NCI-H524 treated with DMSO at 0.1 percent for 48 hours (cell line): ENCODE measurements at regions not wholly inside any gene's neighbourhood (a gene's known extent, or its start where the extent isn't known, plus 50 kb on each side); places are given as distances from the start of the nearest gene placed in this dataset.

ENCODE experiments used
- DNase-seq: peaks from one replicate; lab custom pipeline; 2025; lab: John Stamatoyannopoulos, UW

- no peak for DNase-seq
Measured at GRCh38 chr2:64369706-64370105, 84.3 kb upstream of the LGALSL start.

GRCh38 chr2:64371727-64372126 is 82.2 kb upstream of the LGALSL start:
- no peak for DNase-seq

- no peak for DNase-seq
Measured at GRCh38 chr2:64374686-64375085, 79.3 kb upstream of the LGALSL start.

DNA sequence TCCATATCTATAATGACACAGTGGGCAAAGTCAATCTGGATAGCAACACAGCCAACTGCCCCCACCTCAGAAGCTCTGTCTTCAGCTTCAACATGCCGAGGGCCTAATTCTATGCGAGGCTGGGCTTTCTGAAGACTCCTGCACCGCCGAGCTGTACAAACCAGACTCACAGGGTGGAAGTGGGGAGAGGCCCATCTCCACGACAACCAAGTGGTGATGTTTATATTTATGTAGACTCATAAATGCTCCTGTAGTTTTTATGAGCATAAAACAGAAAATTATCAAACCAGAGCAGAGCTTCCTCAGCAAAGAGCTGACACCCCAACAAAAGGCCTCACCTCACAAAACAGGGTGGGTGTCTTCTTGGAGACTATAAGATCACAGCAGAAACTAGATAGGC is 77.0 kb upstream of the LGALSL start:
- no peak for DNase-seq

DNA sequence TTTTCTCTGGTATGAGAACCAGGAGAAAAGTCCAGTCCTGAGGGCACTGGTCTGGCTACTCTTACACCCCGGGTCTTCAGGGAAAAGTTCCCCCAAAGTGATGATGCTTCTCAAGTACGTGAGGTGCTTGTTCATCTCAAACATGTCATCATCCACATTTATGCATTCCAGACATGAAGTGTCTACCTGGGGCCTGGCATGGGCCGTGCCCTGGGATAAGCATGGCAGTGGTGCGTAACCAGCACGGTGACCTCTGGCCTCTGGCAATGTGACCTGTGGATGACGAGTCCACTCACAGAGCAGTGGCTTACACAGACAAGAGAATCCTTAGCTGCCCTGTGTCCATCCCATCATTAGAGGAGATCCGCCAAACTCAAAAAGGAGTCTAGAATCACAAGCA is 74.8 kb upstream of the LGALSL start:
- no peak for DNase-seq

DNA sequence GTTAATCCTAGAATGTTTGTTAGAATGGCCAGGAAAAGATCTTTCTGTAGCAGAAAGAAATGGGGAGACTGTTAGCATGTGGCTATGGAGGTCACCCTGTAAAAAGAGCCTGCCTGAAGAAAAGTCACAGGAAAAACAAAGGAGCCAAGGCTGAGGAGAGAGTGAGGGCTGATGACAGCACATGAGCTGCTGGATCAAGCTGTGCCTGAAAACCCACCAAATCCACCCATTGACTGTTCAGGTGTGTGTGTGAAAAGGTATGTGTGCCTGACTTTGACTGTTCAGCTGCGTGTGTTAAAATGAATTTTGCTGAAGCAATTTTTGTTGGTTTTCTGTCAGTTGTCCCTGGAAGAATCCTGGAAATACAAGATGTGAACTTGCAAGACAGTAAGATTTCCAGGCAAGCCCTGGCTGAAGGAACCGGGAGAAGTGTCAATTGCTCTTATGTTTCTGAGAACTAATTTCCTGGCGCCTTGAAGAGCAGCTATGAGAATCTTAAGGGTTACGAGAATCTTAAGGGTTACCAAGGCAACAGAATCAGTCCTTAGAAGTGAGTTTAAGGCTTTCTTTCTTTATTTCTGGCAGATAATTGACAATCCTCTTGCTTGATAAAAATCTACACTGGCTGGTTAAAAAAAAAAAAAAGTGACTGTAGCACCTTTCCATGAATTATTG is 73.0 kb upstream of the LGALSL start:
- DNase-seq, result no peak

DNA sequence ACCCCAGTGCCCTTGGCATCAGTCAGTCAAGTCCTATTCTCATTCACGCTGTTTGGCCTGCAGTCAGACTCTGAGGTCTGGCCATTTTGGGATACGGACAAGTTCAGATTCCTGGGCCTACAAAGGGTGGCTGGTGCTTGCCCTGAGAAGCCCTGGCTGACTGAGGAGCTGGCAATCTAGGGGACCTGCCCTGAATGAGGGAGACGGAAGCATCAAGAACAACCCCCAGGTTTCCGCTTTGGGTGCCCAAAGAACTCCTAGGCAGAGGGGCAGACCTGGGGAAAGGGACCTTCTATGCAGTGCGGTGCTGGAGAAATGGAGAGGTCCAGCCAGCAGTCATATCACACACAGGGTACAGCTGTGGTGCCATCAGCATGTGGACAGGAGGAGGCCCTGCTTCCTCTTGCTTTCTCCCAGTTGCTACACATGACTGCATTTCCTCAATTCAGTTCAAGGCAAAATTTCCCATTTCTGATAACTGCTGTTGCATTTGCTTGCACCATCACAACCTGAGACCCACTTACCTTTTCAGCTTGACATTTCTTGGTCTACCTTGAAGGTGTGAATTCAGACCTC is 70.9 kb upstream of the LGALSL start:
- no peak for DNase-seq

GRCh38 chr2:64383881-64384280 is 70.1 kb upstream of the LGALSL start:
- no peak for DNase-seq

DNA sequence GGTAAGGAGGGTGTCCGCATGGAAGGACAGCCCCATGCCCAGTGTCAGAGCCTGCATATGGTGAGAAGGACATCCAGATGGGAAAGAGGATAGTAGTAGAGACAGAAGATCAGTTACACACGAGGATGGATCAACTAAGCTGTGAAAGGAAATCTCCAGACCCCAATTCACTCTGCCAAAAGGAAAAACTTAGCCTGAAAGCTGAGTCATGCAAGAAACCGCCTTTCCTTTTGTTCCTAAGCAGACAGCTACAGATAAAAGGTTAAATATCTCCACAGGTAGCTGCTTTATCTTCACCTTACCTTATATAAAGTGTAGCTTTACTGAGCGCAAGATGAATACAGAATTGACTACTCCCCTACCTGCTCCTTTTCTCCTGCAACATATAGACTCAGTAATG is 67.3 kb upstream of the LGALSL start:
- no peak for DNase-seq

- DNase-seq, result no peak
Measured at GRCh38 chr2:64390586-64390985, 63.4 kb upstream of the LGALSL start.

- DNase-seq, result no peak
Measured at GRCh38 chr2:64391424-64391823, 62.5 kb upstream of the LGALSL start.

- DNase-seq, result no peak
Measured at GRCh38 chr2:64391940-64392339, 62.0 kb upstream of the LGALSL start.

DNA sequence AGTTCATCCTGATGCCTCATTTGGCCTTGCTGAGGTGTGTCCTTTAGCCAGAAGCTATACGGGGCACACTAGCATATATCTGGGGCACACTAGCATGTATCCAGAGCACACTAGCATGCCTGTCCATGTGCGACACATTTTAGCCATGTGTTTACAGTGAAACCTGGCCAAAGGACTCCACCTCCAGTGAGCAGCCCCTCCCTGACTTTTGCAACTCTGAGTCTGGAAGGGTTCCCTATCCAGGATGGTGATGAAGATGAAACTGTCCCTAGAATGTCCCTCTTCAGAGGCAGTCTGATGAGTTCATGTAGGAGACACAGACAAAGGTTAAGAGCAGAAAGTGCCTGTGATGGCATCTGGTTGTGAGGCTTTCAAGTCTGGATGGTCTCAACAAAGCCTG is 61.4 kb upstream of the LGALSL start:
- no peak for DNase-seq

DNA sequence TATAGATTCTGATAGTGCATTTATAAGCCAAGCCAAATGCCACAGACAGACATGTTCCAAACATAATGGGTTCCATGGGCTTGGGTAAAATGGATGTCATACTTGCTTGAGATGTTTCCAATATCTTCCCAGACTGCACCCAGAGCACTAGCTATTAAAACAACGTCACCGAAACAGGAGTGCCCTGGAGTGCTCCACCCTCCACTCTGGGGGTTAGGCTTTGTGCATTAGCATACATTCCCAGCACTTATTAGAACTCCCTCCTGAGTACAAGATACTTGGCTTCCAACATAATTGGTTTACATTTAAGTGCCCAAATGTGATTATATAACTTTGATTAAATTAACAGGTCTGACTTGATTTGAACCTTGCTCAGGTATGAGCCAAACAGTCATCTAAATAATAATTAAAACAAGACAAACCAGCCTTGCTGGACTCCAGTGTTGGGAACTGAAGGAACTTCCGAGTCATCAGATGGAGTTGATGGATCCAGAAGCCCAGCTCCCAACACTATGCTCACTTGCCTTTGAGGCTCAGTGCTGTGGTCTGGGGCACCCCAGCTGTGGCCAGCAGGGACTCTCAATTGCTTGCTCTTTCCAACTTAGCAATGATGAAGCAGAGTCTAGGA is 60.5 kb upstream of the LGALSL start:
- no peak for DNase-seq

- no peak for DNase-seq
Measured at GRCh38 chr2:64394153-64394552, 59.8 kb upstream of the LGALSL start.

- DNase-seq, result no peak
Measured at GRCh38 chr2:64396001-64396400, 58.0 kb upstream of the LGALSL start.

DNA sequence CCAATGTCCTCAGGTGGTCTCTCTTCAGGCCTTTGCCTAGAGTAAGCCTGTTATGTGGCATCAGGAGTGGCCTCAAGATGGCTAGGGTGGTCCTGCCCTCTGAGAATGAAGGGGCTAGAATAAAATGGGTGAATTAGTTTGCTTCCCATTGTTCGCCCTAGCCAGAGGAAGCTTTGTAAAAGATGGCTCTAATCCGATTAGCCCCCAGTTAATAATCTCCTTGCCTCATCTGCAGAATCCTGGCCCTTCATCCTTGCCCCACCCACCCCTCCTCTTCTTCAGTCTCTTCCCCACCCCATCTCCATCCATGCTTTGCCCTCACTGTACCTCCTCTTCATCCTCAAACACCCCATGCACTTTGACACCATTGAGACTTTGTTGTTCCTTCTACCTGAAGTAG is 57.4 kb upstream of the LGALSL start:
- peak; percentile 1 for DNase-seq

DNA sequence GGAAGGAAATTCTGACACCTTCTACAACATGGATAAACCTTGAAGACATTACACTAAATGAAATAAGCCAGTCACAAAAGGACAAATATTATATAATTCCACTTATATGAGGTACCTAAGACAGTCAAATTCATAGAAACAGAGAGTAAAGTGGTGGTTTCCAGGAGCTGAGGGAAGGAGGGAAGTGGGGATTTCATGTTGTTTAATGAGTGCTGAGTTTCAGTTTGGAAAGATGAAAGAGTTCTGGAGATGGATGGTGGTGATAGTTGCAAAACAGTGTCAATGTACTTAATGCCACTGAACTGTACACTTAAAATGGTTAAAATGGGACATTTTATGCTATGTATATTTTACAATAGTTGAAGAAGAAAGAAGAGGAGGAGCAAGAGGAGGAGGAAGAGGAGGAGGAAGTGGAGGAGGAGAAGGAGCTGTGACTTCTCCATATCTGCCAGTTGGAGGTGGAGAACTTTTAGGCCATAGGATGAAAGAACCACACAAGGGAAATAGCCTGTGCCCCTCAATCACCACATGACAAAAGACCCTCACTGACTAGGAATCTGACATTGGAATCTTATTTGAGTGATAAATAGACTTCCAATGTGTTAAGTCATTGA is 55.3 kb upstream of the LGALSL start:
- DNase-seq, result no peak

DNA sequence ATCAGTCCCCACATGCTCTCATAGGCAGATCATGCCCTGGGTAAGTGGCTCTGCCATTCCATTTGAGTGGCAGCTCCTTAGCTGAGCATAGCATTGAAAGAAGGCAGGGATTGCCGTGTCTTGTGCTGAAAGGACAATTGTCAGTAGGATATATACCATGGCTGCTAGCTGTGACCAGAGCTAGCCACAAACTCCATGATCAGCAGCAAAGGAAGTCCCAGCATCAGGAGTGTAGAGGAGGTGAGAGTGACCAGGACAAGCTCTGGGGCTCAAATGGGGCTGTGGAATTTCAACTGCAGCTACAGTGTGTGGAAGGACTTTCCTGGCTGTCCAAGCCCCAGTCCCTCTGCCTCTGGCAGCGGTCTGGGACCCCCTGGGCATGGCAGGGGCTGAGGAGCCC is 54.4 kb upstream of the LGALSL start:
- no peak for DNase-seq

- no peak for DNase-seq
Measured at GRCh38 chr2:64400105-64400728, 53.7 kb upstream of the LGALSL start.

DNA sequence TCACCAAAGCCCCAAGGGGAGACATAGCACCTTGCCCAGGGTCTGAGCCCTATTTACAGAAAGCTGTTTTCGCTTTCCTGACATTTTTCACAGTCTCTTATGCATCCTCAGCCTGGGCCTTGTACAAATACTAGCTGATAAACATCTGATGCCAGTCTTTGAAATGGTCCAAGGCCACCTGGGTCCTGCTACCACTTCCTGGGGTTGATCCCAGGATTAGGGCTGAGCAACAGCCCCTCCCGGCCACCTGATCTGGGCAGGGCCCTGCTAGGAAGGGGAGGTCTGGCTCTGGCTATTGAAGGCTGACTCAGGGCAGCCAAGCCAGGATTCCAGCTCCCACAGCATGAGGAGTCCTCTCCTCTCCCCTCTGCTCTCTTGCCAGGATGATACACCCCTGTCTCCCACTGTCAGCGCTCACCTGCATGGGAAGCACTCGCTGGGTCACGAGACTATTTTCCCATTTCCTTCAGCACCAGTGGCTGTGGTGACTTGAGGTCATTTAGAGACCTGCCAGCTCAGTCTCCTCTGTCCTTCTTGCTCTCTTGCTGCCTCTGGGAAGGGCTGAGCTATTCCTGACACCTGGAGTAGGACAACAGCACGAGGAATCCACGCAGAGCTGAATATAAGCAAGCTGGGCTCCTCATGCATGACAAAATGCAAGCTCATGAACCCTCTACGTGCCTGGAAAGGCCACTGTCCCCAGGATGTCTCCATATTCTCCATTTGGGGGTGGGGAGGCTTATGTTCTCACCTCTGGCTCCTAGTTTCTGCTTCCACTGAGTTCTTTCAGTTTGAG is 53.0 kb upstream of the LGALSL start:
- DNase-seq, result peak; percentile 10

GRCh38 chr2:64401529-64401880 is 52.5 kb upstream of the LGALSL start:
- peak; percentile 66 for DNase-seq
